ENCODE measurements at regions not wholly inside any gene's neighbourhood (a gene's known extent, or its start where the extent isn't known, plus 50 kb on each side); places are given as distances from the start of the nearest gene placed in this dataset.
"Not testable (repeated sequence)": the region's sequence is repeated elsewhere in the genome, so short reads cannot be mapped to it uniquely, and the experiment has no call there.

- DNase-seq, result no peak
Observed at GRCh38 chr16:54806881-54807360, 123.7 kb upstream of the IRX5 start.

DNA sequence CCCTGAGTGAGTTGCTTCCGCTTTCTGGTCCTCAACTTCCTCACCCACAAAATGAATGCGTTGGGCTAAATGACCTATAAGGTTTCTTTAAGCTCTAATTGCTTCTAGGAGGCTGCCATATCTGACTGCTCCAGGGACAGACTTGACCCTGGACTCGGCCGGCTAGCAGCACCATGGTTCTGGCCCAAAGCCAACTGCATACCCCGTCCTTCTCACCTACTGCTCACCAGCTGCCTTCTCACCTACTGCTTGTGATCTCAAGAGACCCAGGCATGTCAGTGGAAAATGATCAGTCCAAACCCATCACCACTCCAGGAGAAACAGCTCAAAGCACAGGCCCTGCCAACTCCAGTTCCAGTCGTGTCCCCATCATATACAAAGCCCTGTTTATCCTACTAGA, 124.3 kb upstream of the IRX5 start:
- no peak for DNase-seq

- no peak for DNase-seq
Observed at GRCh38 chr16:54805648-54806047, 125.0 kb upstream of the IRX5 start.

- no peak for DNase-seq
Observed at GRCh38 chr16:54801057-54801844, 129.4 kb upstream of the IRX5 start.

GRCh38 chr16:54798267-54798666, 132.4 kb upstream of the IRX5 start:
- DNase-seq, result no peak

GRCh38 chr16:54796211-54796610, 134.5 kb upstream of the IRX5 start:
- DNase-seq, result no peak

DNA sequence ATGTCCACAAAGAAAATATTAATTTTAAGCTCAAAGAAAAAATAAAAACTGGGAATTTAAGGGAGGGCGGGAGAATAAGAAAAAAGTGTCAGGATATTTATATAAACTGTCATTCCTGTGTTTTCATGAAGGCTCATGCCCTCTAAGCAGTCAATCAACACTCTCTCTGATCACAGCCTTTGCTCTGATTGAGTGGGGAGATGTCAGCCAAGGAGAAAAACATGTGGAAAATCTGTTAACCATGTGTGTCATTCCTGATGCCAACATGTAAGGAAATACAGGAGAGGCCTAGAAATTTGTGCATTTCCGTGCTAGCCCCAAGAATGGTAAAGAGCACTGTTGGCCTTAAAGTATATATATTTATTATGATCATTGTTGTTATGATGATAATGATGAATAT, 137.9 kb upstream of the IRX5 start:
- DNase-seq, result no peak

GRCh38 chr16:54787045-54787444, 143.6 kb upstream of the IRX5 start:
- no peak for DNase-seq

- DNase-seq, result no peak
Observed at GRCh38 chr16:54783980-54784379, 146.7 kb upstream of the IRX5 start.

DNA sequence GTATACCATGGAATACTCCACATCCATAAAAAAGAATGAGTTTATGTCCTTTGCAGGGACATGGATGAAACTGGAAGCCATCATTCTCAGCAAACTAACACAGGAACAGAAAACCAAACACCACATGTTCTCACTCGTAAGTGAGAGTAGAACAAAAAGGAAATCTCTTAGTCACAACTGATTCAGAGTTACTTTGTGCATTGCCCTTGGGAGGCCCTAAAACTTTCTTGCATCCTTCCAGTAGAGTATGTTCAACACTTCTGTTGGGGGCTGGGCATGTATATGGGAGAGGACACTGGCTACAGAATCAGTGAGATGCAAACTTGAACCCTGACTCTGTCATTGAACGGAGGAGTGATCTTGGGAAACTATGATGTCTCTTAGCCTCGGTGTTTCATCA, 147.4 kb upstream of the IRX5 start:
- no peak for DNase-seq

- no peak for DNase-seq
Observed at GRCh38 chr16:54780266-54780665, 150.4 kb upstream of the IRX5 start.

DNA sequence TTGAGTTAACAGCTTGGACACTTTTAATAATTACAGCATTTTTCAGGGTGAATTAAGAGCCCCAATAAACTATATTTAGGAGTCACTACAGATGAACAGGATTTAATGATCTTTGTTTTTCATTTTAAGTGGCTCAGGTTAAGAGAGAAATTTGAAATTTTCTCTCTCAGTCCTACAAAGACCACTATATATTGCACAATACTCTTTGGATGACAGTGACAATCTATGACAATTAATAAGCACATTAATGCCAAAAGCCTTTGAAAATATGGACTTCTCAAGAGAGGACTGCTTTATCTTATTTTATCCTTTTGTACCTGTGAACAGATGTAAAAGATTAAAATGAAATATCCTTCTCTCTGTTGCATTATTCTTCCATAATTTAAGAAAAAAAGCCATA, 151.1 kb upstream of the IRX5 start:
- no peak for DNase-seq

- DNase-seq, result no peak
Observed at GRCh38 chr16:54774768-54775167, 155.9 kb upstream of the IRX5 start.

- DNase-seq, result no peak
Observed at GRCh38 chr16:54772400-54772799, 158.3 kb upstream of the IRX5 start.

- no peak for DNase-seq
Observed at GRCh38 chr16:54766355-54766754, 164.3 kb upstream of the IRX5 start.

GRCh38 chr16:54750249-54750648, 180.4 kb upstream of the IRX5 start:
- no peak for DNase-seq

- no peak for DNase-seq
Observed at GRCh38 chr16:54748611-54749190, 182.0 kb upstream of the IRX5 start.

DNA sequence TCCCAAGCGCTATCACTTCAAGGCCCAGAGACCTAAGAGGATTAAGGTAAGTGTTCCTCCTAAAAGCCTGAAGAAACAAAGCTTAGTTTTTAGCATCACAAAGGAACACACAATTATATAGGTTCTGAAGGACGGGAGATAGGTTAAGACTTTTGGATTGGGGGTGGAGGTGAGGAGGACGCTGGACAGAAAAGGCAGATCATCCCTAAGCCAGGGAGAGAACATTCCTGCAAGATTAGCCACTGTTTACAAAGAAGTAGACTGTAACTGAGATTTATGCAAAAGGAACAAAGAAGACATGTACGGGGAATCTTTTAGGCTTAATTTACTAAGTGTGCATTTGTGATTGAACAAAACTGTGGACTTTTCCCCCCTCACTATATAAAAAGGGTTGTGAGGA, 184.1 kb upstream of the IRX5 start:
- no peak for DNase-seq

GRCh38 chr16:54744998-54745397, 185.7 kb upstream of the IRX5 start:
- DNase-seq, result no peak

DNA sequence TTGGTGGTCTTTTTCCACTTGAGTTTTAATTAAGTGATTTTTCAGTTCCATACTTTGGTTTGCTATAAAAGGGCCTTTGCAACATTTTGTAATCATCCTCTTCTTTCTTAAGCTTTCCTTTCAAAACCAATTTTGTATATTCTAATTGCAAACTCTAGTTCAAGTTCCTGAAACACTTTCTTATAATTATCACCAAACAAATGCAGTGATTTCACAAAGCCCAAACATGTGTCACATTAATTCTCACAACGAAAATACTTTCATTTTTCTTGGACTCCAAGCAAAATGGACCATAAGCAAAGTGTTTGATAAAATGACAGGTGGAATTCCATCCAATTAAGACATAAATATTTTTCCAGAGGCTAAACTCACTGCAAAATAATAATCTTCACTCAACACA, 188.2 kb upstream of the IRX5 start:
- DNase-seq, result no peak

- no peak for DNase-seq
Observed at GRCh38 chr16:54739381-54739780, 191.3 kb upstream of the IRX5 start.

DNA sequence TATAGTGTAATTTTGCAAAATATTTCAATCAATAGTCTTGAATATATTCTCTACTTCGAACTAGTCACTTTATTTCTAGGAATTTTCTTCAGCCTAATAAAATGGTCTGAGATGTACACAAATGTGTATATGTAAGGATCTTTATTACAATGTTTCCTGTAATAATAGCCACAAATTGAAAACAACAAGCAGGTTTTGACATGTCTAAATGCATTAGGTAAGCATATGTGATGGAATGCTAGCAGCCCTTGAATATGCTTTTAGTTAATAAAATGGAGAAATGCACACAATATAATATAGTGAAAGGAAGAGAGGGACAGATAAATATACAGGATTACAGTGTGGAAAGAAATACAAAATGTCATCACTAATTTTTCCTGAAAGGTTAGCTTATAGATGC, 196.5 kb upstream of the IRX5 start:
- DNase-seq, result no peak

GRCh38 chr16:54727696-54728095, 203.0 kb upstream of the IRX5 start:
- DNase-seq, result not testable (repeated sequence)

DNA sequence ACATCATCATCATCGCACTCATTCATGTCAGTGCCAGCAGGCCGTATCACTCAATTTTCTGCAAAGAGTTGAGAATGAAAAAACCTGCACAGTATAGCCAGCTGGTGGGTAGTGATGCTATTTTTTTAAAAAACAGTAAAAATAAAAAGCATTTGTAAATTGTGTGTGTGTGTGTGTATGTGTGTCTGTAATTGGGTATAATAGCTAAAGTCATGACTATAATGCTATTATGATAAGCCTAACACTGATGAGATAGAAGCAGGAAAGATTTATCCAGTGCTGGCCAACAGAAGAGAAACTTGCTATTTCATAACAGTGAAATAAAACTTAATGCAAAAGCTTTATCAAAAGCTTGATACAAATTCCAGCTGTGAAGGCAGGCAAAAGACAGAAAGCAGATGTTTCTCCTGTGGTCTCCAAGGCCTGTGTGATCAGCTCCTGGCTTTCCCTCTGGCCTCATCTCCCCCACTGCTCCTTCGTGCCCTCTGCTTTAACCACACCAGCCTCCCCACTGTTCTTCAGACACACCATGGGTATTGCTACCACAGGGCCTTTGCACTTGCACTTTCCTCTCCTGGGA, 206.2 kb upstream of the IRX5 start:
- DNase-seq, result no peak

Data from suppressor macrophage treated with lipopolysaccharide for 1 hour (primary cell).